Right lung (tissue), 2 donors: ENCODE measurements at regions not wholly inside any gene's neighbourhood (a gene's known extent, or its start where the extent isn't known, plus 50 kb on each side); places are given as distances from the start of the nearest gene placed in this dataset.
A peak's percentile ranks its signal among the peaks of the same experiment; 100 is the strongest.

Experiments
- DNase-seq, 2 donors: peaks; one replicate each; pipeline ENCODE4 v3.0.0-alpha.2; 2013

GRCh38 chr13:75132701-75133695 is 349.0 kb downstream of the TBC1D4 start:
- DNase-seq = no peak

GRCh38 chr13:75129331-75129730 is 352.6 kb downstream of the TBC1D4 start:
- DNase-seq = no peak

DNA sequence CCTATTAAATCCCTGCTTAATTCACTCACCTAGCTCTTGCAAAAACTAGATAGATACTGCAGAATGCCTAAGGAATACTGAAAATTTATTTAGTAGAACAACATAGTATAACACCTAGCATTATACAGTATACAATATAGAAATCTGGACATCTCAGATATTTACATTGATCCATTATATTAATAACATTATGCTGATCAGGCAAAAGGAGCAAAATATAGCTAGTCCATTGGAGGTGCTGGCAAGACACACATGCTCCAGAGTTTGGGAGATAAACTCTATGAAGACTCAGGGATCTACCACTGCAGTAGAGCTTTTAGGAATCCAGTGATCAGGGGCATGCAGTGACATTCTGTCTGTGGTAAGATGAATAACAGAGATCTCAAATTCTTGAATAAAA is 357.6 kb downstream of the TBC1D4 start:
- DNase-seq = no peak

DNA sequence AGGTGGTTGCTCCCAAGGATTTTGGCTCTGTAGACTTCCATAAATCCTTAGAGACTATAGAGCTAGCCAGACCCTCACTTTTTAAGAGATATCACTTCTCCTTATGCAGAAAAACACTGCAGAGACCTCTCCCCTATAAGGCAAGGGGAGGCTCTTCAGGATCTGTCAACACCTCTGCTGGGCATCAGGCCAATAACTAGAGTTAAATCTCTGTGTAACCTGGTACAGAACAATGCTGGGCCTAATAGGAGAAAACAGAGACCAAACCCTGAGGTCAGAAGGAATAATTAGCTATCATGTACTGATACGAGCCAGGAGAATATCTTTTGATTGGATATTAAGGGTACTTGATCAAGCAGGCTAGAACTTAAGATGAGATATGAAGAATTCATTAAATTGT is 358.5 kb downstream of the TBC1D4 start:
- no peak for DNase-seq

DNA sequence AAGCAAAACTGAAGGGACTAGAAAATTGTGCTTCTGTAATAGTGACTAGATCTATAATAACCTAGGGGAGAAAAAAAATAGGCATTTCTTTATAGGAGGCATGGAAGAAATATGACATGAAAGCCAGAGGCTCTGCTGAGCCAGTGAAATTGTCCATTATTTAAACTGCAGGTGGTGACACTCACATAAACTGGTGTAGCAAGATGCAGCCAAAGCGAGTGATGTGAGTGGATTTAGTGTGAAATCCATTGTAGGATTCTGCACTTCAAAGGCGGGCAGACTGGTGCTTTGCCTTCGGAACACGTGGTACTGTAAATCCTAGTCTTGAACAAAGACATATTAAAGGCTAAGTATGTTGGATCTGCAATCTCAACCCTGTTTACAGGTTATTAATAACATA is 361.9 kb downstream of the TBC1D4 start:
- no peak for DNase-seq

- DNase-seq = peak; percentile 18
These were observed 366.8 kb downstream of the TBC1D4 start for GRCh38 chr13:75115171-75115570.

- DNase-seq = no peak
These were observed 378.0 kb downstream of the TBC1D4 start for GRCh38 chr13:75103976-75104375.

GRCh38 chr13:75102001-75102716 is 379.8 kb downstream of the TBC1D4 start:
- no peak for DNase-seq

- DNase-seq = no peak
These were observed 380.6 kb downstream of the TBC1D4 start for GRCh38 chr13:75101348-75101747.

- DNase-seq = no peak
These were observed 389.8 kb downstream of the TBC1D4 start for GRCh38 chr13:75092143-75092542.

DNA sequence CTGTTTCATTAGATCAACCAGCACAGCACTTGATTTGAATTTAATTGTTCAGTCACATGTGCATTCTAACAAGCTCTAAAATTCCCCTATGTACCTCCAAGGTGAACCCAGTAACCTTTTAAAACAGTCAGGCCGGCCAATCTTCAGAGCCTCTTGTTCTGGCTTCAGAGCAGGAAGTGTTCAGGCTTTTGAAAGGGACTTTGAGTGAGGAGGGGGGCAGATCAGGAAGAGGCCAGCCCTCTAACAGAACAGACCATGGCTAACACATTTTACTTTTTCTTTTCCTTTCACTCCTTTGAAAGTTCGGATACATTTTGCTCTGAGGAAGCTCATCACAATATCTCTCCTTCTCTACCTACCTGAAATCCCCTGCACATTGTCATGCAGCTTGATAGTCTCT is 390.3 kb downstream of the TBC1D4 start:
- no peak for DNase-seq

DNA sequence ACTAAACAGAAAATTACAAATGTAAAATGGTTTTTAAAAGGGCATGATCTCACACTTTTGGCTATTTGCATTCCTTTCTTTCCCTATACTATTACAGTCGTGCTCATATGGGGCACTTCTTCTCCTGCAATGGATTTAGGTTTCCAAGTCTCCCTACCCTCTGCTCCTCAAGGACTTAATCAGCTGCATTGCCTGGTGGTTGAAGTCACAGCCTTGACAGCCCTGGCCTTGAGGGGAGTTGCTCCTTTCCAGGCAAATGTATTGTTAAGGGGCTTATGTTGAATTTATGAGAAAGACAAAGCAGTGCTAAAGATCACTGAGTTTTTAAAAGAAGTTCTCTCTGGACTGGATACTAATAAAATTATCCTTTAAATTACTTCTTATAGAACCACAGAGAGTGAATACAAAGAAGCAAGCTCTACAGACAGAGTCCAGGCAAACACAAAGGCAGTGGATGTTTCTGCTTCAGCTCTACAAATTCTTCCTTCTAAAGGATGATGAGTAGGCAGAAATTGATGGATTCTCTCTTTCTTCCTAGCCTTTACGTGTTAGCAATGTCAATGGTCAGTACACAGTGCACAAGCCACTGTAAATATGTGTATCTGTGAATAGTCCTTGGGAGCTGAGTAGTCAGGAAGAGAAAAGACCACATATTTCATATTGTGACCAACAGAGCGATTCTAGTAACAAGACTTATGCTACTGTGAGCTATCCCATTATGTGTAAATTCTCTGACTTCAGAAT is 390.9 kb downstream of the TBC1D4 start:
- DNase-seq = no peak

GRCh38 chr13:75088915-75089314 is 393.1 kb downstream of the TBC1D4 start:
- no peak for DNase-seq

- no peak for DNase-seq
These were observed 402.7 kb downstream of the TBC1D4 start for GRCh38 chr13:75079226-75079625.

DNA sequence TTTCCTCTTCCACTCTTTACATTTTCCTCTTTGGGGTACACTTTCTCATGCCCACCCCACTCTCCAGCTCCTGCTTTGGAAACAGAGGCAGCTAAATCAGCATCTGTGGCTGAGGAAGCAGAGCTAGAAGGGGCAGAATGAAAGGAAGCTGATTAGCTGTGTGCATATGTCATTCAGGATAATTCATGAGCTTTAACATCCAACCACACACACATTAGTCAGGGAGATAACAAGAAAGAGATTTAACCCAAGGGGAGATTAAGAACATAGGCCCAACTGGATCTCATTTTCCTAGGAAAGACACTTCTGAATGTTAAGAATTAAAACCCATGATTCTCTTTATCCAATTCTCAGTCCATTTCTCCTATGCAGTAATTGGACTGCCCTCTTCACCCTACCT is 405.5 kb downstream of the TBC1D4 start:
- DNase-seq = no peak

DNA sequence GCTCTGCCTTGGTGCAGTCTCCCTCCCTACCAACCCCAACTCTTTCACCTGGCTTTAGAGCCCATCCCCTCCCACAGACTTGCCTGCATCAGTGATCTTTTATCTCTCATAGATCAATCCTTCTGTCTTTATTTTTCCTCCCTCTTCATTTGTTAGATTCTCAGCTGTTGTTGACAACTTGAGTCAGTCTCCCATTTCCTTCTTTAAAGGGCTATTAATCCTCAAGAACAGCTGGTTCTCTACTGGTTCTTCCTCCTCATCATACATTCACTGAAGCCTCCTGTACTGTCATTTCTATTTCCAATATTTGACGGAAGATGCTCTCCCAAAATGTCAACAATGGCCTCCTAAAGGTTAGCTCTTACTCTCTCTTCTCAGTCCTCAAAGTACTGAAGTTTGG is 408.2 kb downstream of the TBC1D4 start:
- no peak for DNase-seq

- DNase-seq = no peak
These were observed 409.1 kb downstream of the TBC1D4 start for GRCh38 chr13:75072891-75073290.

GRCh38 chr13:75072368-75072767 is 409.6 kb downstream of the TBC1D4 start:
- no peak for DNase-seq

GRCh38 chr13:75071796-75072195 is 410.2 kb downstream of the TBC1D4 start:
- no peak for DNase-seq

DNA sequence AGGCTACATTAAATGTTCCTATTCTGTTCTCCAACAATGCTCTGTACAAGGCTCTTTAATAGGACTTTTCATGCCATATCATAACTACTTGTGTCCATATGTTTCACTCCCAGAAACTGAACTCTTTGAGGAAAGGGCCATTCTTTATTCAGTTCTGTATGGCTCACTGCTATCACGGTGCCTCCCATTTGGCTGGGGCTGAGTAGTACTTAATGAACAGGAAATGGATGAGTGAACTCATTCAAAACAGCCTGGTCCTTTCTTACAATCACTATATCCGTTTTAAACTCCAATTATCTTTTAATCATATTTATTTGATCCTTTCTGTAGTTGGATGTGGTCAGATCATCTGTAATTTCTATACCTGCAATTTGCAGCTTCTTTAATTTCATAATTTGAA is 410.6 kb downstream of the TBC1D4 start:
- no peak for DNase-seq

DNA sequence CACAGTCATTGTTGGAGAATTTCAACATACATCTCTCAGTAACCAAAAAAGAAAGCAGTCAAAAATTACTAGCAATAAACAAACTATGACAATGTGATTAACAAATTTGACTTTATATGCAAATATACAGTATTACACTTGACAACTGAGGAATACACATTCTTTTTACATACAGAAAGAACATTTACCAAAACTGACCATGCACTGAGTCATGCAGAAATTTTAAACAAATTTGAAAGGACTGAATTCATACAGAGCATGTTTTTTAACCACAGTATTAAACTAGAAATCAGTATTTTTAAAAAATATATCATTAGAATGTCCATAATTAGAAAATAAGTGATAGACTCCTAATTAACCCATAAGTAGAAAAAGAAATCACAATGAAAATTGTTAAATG is 420.1 kb downstream of the TBC1D4 start:
- DNase-seq = no peak

DNA sequence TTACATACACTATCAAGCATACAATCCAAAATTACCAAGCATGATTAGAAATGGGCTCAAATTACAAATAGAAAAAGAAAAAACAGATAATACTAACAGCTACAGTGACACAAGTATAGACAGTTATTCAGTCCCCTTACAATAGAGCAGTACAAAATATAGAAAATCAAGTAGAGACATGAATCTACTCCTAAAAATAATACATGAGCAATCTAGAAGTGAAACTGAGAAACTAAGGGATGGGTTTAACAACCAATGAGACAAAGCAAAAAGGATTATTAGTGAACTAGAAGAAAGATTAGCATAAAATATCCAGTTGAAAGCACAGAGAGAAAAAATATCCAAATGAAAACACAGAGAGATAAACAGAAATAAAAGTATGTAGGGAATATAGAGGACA is 426.7 kb downstream of the TBC1D4 start:
- no peak for DNase-seq
